NB4 (cell line): ENCODE measurements at regions not wholly inside any gene's neighbourhood (a gene's known extent, or its start where the extent isn't known, plus 50 kb on each side); places are given as distances from the start of the nearest gene placed in this dataset.

Source experiments
- MAX ChIP-seq: IDR thresholded peaks from 2 replicates; pipeline ENCODE4 v1.6.1; 2011; ENCODE audit warnings: low read depth, low read length
- MYC ChIP-seq: IDR thresholded peaks from 2 replicates; pipeline ENCODE4 v1.6.1; 2011; ENCODE audit warnings: low read depth, low read length
- POLR2A ChIP-seq: IDR thresholded peaks from 2 replicates; pipeline ENCODE4 v1.6.1; 2011; ENCODE audit warnings: mild to moderate bottlenecking; ENCODE audit not compliant: insufficient read length; ENCODE audit errors: extremely low read depth
- TF ChIP-seq, protein P1 (sequence below): IDR thresholded peaks from one replicate; pipeline ENCODE4 v1.5.1; 2012; ENCODE audit warnings: low read depth, low read length

DNA sequence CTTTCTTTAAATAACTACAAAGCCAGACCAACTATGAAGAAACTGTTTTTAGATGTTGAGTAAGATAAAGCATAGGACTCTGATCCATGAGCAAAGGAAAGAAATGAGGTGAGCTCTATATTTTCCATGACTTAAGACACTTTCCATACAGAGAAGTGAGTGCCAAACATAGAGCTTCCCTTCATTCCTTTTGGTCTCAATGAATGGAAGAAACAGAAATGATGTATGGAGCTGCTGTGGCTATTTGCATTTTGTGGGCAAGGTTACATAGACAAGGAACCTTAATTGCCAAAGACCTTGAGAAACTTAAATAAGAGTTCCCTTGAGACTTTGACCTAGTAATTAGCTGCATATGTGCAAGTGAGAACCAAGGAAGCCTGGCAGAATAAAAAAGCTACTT lies 1152.2 kb downstream of the XPNPEP1 start:
- TF ChIP-seq, protein P1, sequence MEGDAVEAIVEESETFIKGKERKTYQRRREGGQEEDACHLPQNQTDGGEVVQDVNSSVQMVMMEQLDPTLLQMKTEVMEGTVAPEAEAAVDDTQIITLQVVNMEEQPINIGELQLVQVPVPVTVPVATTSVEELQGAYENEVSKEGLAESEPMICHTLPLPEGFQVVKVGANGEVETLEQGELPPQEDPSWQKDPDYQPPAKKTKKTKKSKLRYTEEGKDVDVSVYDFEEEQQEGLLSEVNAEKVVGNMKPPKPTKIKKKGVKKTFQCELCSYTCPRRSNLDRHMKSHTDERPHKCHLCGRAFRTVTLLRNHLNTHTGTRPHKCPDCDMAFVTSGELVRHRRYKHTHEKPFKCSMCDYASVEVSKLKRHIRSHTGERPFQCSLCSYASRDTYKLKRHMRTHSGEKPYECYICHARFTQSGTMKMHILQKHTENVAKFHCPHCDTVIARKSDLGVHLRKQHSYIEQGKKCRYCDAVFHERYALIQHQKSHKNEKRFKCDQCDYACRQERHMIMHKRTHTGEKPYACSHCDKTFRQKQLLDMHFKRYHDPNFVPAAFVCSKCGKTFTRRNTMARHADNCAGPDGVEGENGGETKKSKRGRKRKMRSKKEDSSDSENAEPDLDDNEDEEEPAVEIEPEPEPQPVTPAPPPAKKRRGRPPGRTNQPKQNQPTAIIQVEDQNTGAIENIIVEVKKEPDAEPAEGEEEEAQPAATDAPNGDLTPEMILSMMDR, result no peak
- no peak for TF ChIP-seq POLR2A
- no peak for TF ChIP-seq MAX
- no peak for TF ChIP-seq MYC
